ENCODE measurements at regions not wholly inside any gene's neighbourhood (a gene's known extent, or its start where the extent isn't known, plus 50 kb on each side); places are given as distances from the start of the nearest gene placed in this dataset.

- no peak for TF ChIP-seq CTCF (IDR thresholded peaks at IDR 0.05)
- TF ChIP-seq POLR2A (IDR thresholded peaks at IDR 0.05) = no peak
These were observed 490.4 kb downstream of the NR4A2 start for GRCh38 chr2:155842103-155842502.

Measured in Peyer's patch (tissue), 4 donors.